IPS-20b (cell line): ENCODE measurements at regions not wholly inside any gene's neighbourhood (a gene's known extent, or its start where the extent isn't known, plus 50 kb on each side); places are given as distances from the start of the nearest gene placed in this dataset.

Source experiments
- H3K27ac ChIP-seq: one replicate; pipeline ENCODE4 v1.5.1; 2013; ENCODE audit warnings: low read length
- H3K27me3 ChIP-seq: 2 replicates; pipeline ENCODE4 v1.6.1; 2013; ENCODE audit warnings: mild to moderate bottlenecking, low read length, inconsistent platforms; ENCODE audit not compliant: insufficient read depth
- H3K36me3 ChIP-seq: 2 replicates; pipeline ENCODE4 v1.6.1; 2013; ENCODE audit warnings: low read depth, mild to moderate bottlenecking, inconsistent platforms, low read length, moderate library complexity; ENCODE audit not compliant: insufficient read depth
- H3K4me1 ChIP-seq: 2 replicates; pipeline ENCODE4 v1.6.1; 2013; ENCODE audit warnings: mild to moderate bottlenecking, control low read depth, inconsistent platforms, low read length, moderate library complexity; ENCODE audit not compliant: insufficient read depth
- H3K4me3 ChIP-seq: 2 replicates; pipeline ENCODE4 v1.5.1; 2013; ENCODE audit warnings: mild to moderate bottlenecking, low read length, inconsistent platforms
- H3K9ac ChIP-seq: 2 replicates; pipeline ENCODE4 v1.6.1; 2013; ENCODE audit warnings: low read depth, mild to moderate bottlenecking, inconsistent platforms, low read length, moderate library complexity
- H3K9me3 ChIP-seq: 2 replicates; pipeline ENCODE4 v1.6.1; 2013; ENCODE audit warnings: mild to moderate bottlenecking, low read depth, low read length, inconsistent platforms; ENCODE audit not compliant: insufficient read depth

DNA sequence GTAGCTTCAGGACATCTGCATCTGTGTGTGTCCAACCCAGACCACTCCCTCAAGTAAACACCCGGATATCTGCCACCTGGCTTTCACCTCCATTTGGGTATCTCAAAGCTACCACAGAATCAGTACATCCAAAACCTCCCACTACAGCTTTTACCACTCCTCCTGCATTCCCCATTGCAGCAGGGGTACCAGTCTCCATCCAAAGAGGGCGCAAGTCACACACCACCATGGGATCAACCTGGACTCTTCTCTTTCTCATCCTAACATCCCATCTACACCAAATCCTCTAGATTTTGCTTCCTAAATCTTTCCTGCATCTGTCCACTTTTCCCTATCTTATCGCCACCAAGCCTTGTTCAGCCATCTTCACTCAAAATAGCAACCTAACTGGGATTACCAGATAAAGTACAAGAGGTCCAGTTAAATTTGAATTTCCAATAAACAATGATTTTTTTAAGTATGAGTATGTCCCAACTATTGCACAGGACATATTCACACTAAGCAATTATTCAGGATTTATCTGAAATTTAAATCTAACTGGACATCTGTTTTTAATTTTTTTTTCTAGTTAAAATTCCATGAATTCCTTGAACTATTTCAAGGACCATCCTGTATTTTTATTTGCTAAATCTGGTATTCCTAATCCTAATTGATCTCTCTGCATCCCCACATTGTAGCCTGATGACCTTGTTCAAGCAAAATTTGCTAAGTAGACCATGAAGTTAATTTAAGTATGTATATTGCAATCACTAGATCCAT is 164.3 kb upstream of the MLN start:
- no peaks in the 10 kb centered on the region for H3K27me3 ChIP-seq
- H3K4me1 ChIP-seq, result no peaks in the 10 kb centered on the region
- H3K9me3 ChIP-seq, result no peaks in the 10 kb centered on the region
- H3K36me3 ChIP-seq, result no peaks in the 10 kb centered on the region
- H3K4me3 ChIP-seq, result no peak overlapping the region
- no peak overlapping the region for H3K27ac ChIP-seq
- H3K9ac ChIP-seq, result no peak overlapping the region

DNA sequence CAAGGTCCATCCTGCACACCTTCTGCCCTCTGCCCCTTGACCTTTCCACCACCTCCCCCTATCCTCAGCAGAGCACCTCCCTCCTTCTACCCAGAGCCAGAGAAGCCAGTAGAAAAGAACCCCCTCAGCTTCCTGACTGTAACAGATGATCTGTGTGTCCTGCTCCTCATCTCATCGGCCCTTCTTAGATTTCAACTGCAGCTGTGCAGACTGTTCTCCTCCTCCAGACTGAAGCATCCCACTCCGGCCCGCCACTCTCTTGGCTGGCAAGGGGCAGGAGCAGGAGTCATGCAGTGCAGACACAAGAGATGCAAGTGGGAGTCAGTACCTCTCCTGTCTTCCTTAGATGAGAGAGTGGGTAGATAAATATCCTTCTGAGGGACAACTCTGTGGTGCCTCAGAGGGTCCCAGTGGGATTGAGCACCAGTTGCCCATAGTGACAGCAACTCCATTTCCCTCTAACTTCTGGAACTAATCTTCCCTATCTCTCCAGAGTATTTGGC is 163.5 kb upstream of the MLN start:
- H3K9ac ChIP-seq, result no peak overlapping the region
- H3K36me3 ChIP-seq, result no peaks in the 10 kb centered on the region
- no peak overlapping the region for H3K27ac ChIP-seq
- no peak overlapping the region for H3K4me3 ChIP-seq
- no peaks in the 10 kb centered on the region for H3K9me3 ChIP-seq
- H3K27me3 ChIP-seq, result no peaks in the 10 kb centered on the region
- no peaks in the 10 kb centered on the region for H3K4me1 ChIP-seq

DNA sequence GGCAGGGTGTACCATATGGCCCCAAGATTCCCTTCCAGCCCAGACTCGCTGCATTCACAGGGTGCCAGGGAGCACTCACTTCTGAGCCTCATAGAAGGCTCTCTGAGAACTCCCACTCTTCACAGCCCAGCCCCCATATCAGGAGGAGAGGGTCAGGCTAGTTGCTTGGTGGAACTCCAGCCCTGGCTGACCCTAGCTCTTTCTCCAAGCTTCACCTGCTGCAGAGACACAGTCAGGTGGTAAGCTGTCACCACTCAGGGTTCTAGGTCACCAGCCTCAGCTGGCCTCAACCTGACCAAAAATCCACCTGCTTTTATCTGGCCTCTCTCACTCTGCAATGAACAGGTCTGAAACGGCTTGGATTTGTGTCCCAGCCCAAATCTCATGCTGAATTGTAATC is 162.7 kb upstream of the MLN start:
- Histone ChIP-seq H3K9ac (no peak overlapping the region), H3K27me3 (no peaks in the 10 kb centered on the region), H3K36me3 (no peaks in the 10 kb centered on the region), H3K4me3 (no peak overlapping the region), H3K4me1 (no peaks in the 10 kb centered on the region), H3K27ac (no peak overlapping the region), H3K9me3 (no peaks in the 10 kb centered on the region)

DNA sequence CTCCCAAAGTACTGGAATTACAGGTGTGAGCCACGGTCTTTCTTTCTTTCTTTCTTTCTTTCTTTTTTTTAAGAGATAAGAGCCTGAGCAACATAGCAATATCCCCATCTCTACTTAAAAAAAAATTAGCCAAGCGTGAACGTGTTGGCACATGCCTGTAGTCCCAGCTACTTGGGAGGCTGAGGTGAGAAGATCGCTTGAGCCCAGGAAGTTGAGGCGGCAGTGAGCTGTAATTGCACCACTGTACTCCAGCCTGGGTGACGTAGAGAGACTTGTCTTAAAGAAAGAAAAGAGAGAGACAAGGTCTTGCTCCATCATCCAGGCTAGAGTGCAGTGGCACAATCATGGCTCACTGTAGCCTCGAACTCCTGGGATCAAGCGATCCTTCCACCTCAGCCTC is 162.0 kb upstream of the MLN start:
- Histone ChIP-seq H3K9me3 (no peaks in the 10 kb centered on the region), H3K4me1 (no peaks in the 10 kb centered on the region), H3K4me3 (no peak overlapping the region), H3K27me3 (no peaks in the 10 kb centered on the region), H3K9ac (no peak overlapping the region), H3K27ac (no peak overlapping the region), H3K36me3 (no peaks in the 10 kb centered on the region)

DNA sequence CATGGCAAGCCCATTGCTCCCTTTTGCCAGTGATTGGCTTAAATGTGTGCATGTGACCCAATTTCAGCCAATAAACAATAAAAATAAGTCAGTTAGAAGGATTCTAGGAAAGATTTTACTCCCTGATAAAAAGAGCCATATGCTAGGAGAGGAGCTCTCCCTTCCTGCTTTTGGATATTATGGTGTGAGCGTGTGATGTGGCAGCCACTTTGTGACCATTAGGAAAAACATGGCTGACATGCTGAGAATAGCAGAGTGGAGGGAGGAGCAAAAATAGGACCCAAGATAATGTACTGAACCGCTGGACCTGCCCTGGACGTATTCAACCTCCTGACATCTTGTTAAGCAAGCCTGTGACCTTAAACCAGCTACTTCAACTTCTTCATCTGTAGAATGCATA is 160.6 kb upstream of the MLN start:
- Histone ChIP-seq H3K9ac (no peak overlapping the region), H3K27me3 (no peaks in the 10 kb centered on the region), H3K36me3 (no peaks in the 10 kb centered on the region), H3K4me1 (no peaks in the 10 kb centered on the region), H3K4me3 (no peak overlapping the region), H3K27ac (no peak overlapping the region), H3K9me3 (no peaks in the 10 kb centered on the region)

DNA sequence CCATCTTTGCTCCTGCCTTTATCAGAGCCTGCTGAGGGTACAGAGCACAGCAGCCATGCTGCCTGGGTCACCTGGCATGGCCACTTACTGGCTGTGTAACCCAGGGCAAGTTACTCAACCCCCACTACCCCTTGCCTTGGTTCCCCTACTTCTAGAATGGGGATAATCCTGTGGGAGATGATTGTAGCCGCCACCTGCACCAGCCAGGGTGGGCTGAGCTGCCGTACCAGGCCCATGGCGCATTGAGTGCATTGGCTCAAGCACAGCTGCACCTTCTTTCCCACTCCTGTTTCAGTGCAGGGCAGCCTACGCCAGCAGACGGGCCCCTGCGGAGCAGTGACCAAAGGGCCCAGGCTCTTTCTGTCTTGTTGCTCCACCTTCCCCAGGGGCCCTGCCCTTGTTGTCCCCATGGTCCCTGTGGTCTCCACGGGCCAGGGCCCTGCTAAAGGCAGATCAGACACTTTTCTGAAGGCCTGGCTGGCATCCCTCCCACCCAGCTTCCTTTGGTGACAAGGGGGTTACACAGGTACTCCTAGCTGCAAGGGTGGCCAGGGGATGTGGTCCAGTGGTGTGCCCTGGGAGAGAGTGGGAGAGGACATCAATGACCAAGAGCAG is 159.4 kb upstream of the MLN start:
- H3K27me3 ChIP-seq, result no peaks in the 10 kb centered on the region
- H3K4me1 ChIP-seq, result peaks cover 3% of the 10 kb centered on the region; the same call in 1 of the 2 replicates
- H3K36me3 ChIP-seq, result no peaks in the 10 kb centered on the region
- no peak overlapping the region for H3K27ac ChIP-seq
- no peak overlapping the region for H3K4me3 ChIP-seq
- H3K9ac ChIP-seq, result no peak overlapping the region
- no peaks in the 10 kb centered on the region for H3K9me3 ChIP-seq

DNA sequence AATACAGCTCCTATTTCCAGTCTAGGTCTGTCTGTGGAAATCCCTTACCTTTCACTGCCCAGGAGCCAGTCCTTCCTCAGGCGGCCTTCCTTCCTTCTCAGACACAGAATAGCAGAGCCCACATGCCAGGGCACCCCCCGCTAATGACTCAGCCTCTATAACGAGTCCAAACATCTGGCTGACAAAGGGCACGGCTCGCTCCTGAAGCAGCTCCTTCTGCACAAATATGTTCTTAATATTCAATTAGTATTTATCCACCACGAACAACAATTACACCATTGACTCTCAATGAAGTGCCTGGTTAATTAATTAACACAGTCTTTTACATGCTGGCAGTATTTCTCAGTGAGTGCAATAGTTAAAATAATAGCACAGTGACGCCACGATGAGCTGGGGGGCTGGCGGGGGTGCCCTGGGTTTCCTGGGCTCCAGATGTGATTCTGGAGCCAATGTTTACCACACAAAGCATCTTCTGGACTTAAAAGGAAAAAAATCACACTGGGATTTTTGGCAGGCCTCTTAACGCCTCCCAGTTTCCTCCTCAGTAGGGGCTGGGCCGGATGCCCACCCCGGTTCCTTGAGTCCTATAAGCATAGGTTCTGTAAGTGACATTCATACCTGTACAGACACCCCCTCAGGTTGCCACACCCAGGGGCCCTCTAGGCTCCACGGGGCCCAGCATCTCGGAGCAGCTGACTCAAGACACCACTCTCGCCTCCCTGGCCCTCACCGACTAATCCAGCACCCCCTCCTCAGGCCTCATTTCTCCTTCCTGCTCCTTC is 158.6 kb upstream of the MLN start:
- no peaks in the 10 kb centered on the region for H3K27me3 ChIP-seq
- no peak overlapping the region for H3K4me3 ChIP-seq
- H3K27ac ChIP-seq, result no peak overlapping the region
- no peak overlapping the region for H3K9ac ChIP-seq
- peaks cover 7% of the 10 kb centered on the region; the same call in 1 of the 2 replicates for H3K4me1 ChIP-seq
- no peaks in the 10 kb centered on the region for H3K9me3 ChIP-seq
- no peaks in the 10 kb centered on the region for H3K36me3 ChIP-seq

DNA sequence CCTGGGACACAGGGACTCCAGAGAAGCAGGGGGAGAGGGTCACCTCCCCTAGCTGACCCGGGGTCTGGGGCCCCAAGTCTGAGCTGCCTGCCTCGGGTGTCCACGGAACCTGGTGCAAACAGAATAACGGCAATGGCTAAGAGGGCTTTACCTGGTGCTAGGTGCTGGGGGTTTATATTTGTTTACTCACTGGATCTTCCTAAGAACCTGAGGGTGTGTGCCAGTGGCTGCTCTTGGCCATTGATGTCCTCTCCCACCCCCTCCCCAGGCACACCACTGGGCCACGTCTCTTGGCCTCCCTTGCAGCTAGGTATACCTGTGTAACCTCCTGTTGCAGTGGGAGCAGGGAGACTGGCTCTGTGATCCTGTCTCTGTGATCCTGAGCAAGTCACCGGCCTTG is 157.9 kb upstream of the MLN start:
- H3K27ac ChIP-seq, result no peak overlapping the region
- no peak overlapping the region for H3K9ac ChIP-seq
- H3K27me3 ChIP-seq, result no peaks in the 10 kb centered on the region
- no peaks in the 10 kb centered on the region for H3K36me3 ChIP-seq
- H3K4me1 ChIP-seq, result peaks cover 7% of the 10 kb centered on the region; the same call in 1 of the 2 replicates
- H3K4me3 ChIP-seq, result no peak overlapping the region
- H3K9me3 ChIP-seq, result no peaks in the 10 kb centered on the region

DNA sequence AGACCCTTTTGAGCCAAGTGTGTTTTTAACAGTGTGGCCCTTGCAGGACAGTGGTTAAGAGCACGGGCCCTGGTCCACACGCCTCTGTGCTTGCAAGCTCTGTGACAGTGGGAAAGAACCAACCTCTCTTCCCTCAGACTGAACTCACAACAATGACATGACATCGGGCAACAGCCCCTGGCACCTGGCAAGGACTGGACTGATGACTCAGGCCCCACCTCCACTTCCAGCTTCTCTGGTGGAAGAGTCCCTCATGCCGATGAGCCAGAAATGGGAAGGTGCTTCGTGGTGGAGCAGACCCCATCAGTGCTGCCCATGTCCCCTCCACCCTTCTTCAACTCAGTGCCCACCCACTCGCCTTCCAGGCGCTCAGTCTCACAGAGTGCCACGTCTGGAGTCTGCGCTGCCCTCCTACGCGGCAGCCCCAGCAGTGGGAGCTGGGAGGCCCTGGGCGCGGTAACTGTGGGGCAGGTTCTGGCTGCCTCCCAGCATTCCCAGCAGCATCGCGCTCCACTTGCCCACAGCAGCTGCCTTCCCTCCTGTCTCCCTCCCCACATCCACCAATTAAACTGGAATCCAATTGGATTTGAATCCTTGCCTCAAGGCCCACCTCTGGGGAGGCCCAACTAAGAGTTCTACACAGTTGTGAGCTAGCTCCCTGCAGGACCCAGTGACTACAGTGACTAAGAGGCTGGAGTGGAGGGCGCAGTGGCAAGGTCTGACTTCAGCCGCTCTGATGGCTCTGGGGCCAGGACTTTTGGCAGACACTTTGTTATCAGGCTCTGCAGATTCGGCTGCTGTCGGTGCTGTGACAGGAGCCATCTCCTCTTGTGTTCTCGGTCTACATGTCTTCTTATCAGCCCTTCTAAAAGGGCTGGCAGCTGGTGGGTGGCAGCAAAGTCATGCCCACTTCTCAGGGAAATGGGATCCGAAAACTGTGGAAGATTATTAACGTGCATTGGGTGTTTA is 156.8 kb upstream of the MLN start:
- H3K4me3 ChIP-seq, result no peak overlapping the region
- peaks cover 7% of the 10 kb centered on the region; the same call in 1 of the 2 replicates for H3K4me1 ChIP-seq
- H3K9ac ChIP-seq, result no peak overlapping the region
- no peaks in the 10 kb centered on the region for H3K27me3 ChIP-seq
- no peaks in the 10 kb centered on the region for H3K9me3 ChIP-seq
- H3K36me3 ChIP-seq, result no peaks in the 10 kb centered on the region
- no peak overlapping the region for H3K27ac ChIP-seq

DNA sequence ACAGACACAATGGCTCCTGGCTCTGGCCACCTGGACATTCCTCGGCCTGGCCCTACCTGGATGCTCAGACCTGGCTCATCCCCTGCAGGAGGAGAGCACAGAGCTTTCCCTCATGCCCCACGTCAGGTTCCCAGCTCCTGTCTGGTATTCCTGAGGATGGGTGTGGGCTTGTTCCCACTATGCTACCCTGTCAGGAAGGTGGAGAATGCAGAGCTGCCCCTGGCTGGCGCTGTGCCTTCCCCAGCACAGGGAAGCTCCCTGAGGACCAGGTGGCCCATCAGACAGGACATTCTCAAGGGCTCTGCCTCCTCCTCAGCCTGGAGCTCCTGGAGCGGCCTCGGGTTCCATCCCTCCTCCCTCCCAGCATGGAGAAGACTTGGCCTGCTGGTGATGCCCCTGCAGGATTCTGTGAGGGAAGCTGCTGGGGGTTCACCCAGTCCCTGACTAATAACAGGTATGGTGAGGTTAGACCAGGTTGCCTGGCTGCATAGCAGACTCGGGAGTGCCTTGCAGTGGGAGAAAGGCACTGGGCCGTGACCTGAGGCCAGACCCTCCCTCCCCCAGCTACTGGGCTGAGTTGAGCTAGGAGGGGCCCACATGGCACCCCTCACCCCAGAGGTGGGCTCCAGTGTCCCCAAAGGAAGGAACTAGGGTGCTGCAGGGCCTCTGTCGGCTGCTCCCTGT is 156.0 kb upstream of the MLN start:
- Histone ChIP-seq H3K27me3 (no peaks in the 10 kb centered on the region), H3K4me3 (no peak overlapping the region), H3K27ac (no peak overlapping the region), H3K36me3 (no peaks in the 10 kb centered on the region), H3K4me1 (peaks cover 7% of the 10 kb centered on the region; the same call in 1 of the 2 replicates), H3K9me3 (no peaks in the 10 kb centered on the region), H3K9ac (no peak overlapping the region)
